ENCODE measurements at regions not wholly inside any gene's neighbourhood (a gene's known extent, or its start where the extent isn't known, plus 50 kb on each side); places are given as distances from the start of the nearest gene placed in this dataset.

DNA sequence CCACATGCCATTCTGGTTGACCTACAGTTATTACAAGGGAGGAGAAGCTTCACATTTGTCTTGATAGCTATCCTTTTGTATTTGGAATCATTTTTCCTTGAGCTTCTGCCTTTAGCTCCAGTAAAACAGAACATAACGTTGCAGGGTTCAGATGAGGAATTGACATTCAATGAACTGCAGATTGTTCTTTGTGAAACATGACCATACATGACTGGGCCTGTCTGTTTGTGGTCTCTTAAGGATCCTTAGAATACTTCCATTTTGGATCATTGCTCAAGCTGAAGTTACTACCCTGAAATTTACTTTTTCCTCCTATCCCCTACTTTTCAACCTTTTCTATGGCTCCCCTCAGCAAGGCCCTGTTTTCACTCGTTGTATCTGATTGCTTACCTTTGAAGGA is 1281.7 kb upstream of the CELF4 start:
- no peak for FAIRE-seq
- Histone ChIP-seq H2BK20ac (ENCODE audit: low read length) (no peak overlapping the region), H3K4me3 (ENCODE audit: extremely low read depth in 1 of 4, insufficient read depth in 2 of 4, low read depth in 3 of 4, low read length in 4 of 4) (no peak overlapping the region), H4K8ac (ENCODE audit: extremely low read depth, insufficient read depth, low read length) (no peak overlapping the region), H3K27ac (ENCODE audit: low read depth, low read length) (no peak overlapping the region), H2BK15ac (ENCODE audit: low read length) (no peak overlapping the region), H3K56ac (replicated peaks; ENCODE audit: insufficient read length, low read depth, low read length) (no peak overlapping the region), H3K4ac (replicated peaks; ENCODE audit: insufficient read length, low read depth, low read length) (no peak overlapping the region), H3K27me3 (replicated peaks in 1 of 4; ENCODE audit: control insufficient read depth in 3 of 4, extremely low read depth in 1 of 4, insufficient read depth in 3 of 4, low read length in 3 of 4) (no peaks in the 10 kb centered on the region), H4K5ac (ENCODE audit: insufficient read length, low read depth, low read length) (no peak overlapping the region), H3K79me2 (ENCODE audit: control insufficient read depth in 1 of 2, insufficient read depth in 2 of 2, low read length in 2 of 2) (no peaks in the 10 kb centered on the region), H2AK5ac (ENCODE audit: low read depth, low read length) (no peak overlapping the region), H3K4me2 (ENCODE audit: insufficient read depth in 1 of 2, low read depth in 2 of 2, low read length in 2 of 2) (no peak overlapping the region), H2BK5ac (ENCODE audit: low read depth, low read length) (no peak overlapping the region), H3K9ac (replicated peaks in 1 of 4; ENCODE audit: extremely low read depth in 1 of 4, low read depth in 3 of 4, low read length in 3 of 4) (no peak overlapping the region), H2AFZ (ENCODE audit: low read length) (no peak overlapping the region), H3K23ac (ENCODE audit: insufficient read length) (no peak overlapping the region), H4K20me1 (replicated peaks in 1 of 2; ENCODE audit: control insufficient read depth in 1 of 2, insufficient read depth in 2 of 2, low read length in 2 of 2) (no peaks in the 10 kb centered on the region), H4K91ac (replicated peaks; ENCODE audit: insufficient read length, low read length) (no peak overlapping the region), H3K23me2 (ENCODE audit: low read depth, low read length) (peaks cover 2% of the 10 kb centered on the region; the same call in 1 of the 2 replicates), H2BK12ac (ENCODE audit: low read depth, low read length) (no peak overlapping the region), H3K18ac (ENCODE audit: extremely low read depth, low read length) (no peak overlapping the region), H3K9me3 (ENCODE audit: insufficient read depth in 2 of 2, low read depth in 1 of 2, low read length in 1 of 2) (no peaks in the 10 kb centered on the region), H2BK120ac (replicated peaks; ENCODE audit: low read depth, low read length) (no peak overlapping the region), H3K79me1 (ENCODE audit: low read depth, low read length) (no peaks in the 10 kb centered on the region), H3K4me1 (replicated peaks in 1 of 4; ENCODE audit: control insufficient read depth in 3 of 4, insufficient read depth in 4 of 4, low read length in 3 of 4) (no peaks in the 10 kb centered on the region), H3K14ac (ENCODE audit: insufficient read length) (no peak overlapping the region), H3K36me3 (ENCODE audit: control insufficient read depth in 2 of 4, insufficient read depth in 4 of 4, low read length in 3 of 4) (no peaks in the 10 kb centered on the region)
- TF ChIP-seq POU5F1 (IDR thresholded peaks at IDR 0.05; ENCODE audit: low read depth, low read length) (no peak), HDAC2 (IDR thresholded peaks at IDR 0.05; ENCODE audit: borderline replicate concordance in 1 of 2, low read depth in 2 of 2, low read length in 2 of 2) (no peak), POLR2AphosphoS5 (IDR thresholded peaks at IDR 0.05; ENCODE audit: low read depth, low read length) (no peak), SP2 (IDR thresholded peaks at IDR 0.05; ENCODE audit: low read length) (no peak)
- DNase-seq (ENCODE audit: low read depth in 1 of 2, low spot score in 2 of 2) = no peak
- POLR2A ChIA-PET (ENCODE audit: partially characterized antibody) = no interaction called here
- 95% methylated on average over 2 of the region's 2 CpGs; no CpG with 5 or more reads in 1 of the 2 experiments for WGBS, 2 experiments (ENCODE audit: extremely low coverage in 1 of 2, insufficient coverage in 1 of 2, insufficient read length in 1 of 2, insufficient replicate concordance in 2 of 2, low coverage in 1 of 2, low lambda C conversion rate in 2 of 2, missing lambda C conversion rate in 1 of 2)
- CTCF ChIA-PET (ENCODE audit: partially characterized antibody) = no interaction called here

Measured in H1 (cell line).